ENCODE measurements at regions not wholly inside any gene's neighbourhood (a gene's known extent, or its start where the extent isn't known, plus 50 kb on each side); places are given as distances from the start of the nearest gene placed in this dataset.

GRCh38 chr4:143082701-143083100 lies 102.0 kb upstream of the USP38 start:
- TF ChIP-seq CTCF (IDR thresholded peaks at IDR 0.05) (no peak), POLR2A (IDR thresholded peaks at IDR 0.05) (no peak)
